Effector memory CD8-positive, alpha-beta T cell (primary cell): ENCODE measurements at regions not wholly inside any gene's neighbourhood (a gene's known extent, or its start where the extent isn't known, plus 50 kb on each side); places are given as distances from the start of the nearest gene placed in this dataset.

Source experiments
- ATAC-seq: fragments of 150-1000 bp; cut with Tn5 transposase; replicated peaks from 2 replicates; pipeline ENCODE4 v1.10.0; 2021; ENCODE audit warnings: mild to moderate bottlenecking, moderate library complexity
- DNase-seq, 3 experiments: peaks; one replicate each; pipeline ENCODE4 v3.0.0; 2021
- H3K27ac Mint-ChIP-seq, 2 donors: one replicate each; pipeline ENCODE4 v1.8.0; 2022; ENCODE audit warnings: mild to moderate bottlenecking in 2 of 2, mixed read lengths in 2 of 2, moderate library complexity in 2 of 2
- H3K27me3 Mint-ChIP-seq, 2 donors: one replicate each; pipeline ENCODE4 v1.8.0; 2022; ENCODE audit warnings: mixed read lengths in 2 of 2
- H3K36me3 Mint-ChIP-seq: one replicate; pipeline ENCODE4 v1.8.0; 2022; ENCODE audit warnings: mild to moderate bottlenecking, moderate library complexity, mixed read lengths; ENCODE audit not compliant: insufficient read depth
- H3K4me1 Mint-ChIP-seq, 2 donors: one replicate each; pipeline ENCODE4 v1.8.0; 2022; ENCODE audit warnings: low read depth in 2 of 2, mixed read lengths in 2 of 2
- H3K4me3 Mint-ChIP-seq, 2 donors: one replicate each; pipeline ENCODE4 v1.8.0; 2022; ENCODE audit warnings: mild to moderate bottlenecking in 2 of 2, mixed read lengths in 2 of 2, moderate library complexity in 2 of 2
- H3K9me3 Mint-ChIP-seq, 2 donors: one replicate each; pipeline ENCODE4 v1.8.0; 2022; ENCODE audit warnings: mixed read lengths in 2 of 2

GRCh38 chr1:239784896-239785295 lies 306.8 kb upstream of the FMN2 start:
- H3K36me3 Mint-ChIP-seq: no peaks in the 10 kb centered on the region
- H3K27me3 Mint-ChIP-seq: peaks cover 0 to 5% of the 10 kb centered on the region in 2 donors
- ATAC-seq (no peak), DNase-seq (no peak)
- H3K4me1 Mint-ChIP-seq: peaks cover 0 to 2% of the 10 kb centered on the region in 2 donors
- no peak overlapping the region for H3K4me3 Mint-ChIP-seq
- H3K9me3 Mint-ChIP-seq: peaks cover 0 to 5% of the 10 kb centered on the region in 2 donors
- H3K27ac Mint-ChIP-seq: no peak overlapping the region

- Mint-ChIP-seq H3K4me1 (peaks cover 0 to 2% of the 10 kb centered on the region in 2 donors), H3K27ac (no peak overlapping the region), H3K4me3 (no peak overlapping the region), H3K9me3 (peaks cover 0 to 4% of the 10 kb centered on the region in 2 donors), H3K36me3 (no peaks in the 10 kb centered on the region), H3K27me3 (peaks cover 0 to 5% of the 10 kb centered on the region in 2 donors)
- DNase-seq: no peak
- ATAC-seq: no peak
These were observed 306.1 kb upstream of the FMN2 start for GRCh38 chr1:239785576-239785975.

GRCh38 chr1:239786464-239786863 lies 305.2 kb upstream of the FMN2 start:
- Mint-ChIP-seq H3K4me3 (no peak overlapping the region), H3K4me1 (peaks cover 0 to 2% of the 10 kb centered on the region in 2 donors), H3K9me3 (peaks cover 0 to 2% of the 10 kb centered on the region in 2 donors), H3K36me3 (no peaks in the 10 kb centered on the region), H3K27ac (no peak overlapping the region), H3K27me3 (peaks cover 0 to 5% of the 10 kb centered on the region in 2 donors)
- ATAC-seq (no peak), DNase-seq (no peak)

- Mint-ChIP-seq H3K27ac (no peak overlapping the region), H3K36me3 (no peaks in the 10 kb centered on the region), H3K4me1 (peaks cover 0 to 2% of the 10 kb centered on the region in 2 donors), H3K9me3 (no peaks in the 10 kb centered on the region), H3K4me3 (no peak overlapping the region), H3K27me3 (no peaks in the 10 kb centered on the region)
- no peak for ATAC-seq
- DNase-seq: no peak
These were observed 299.5 kb upstream of the FMN2 start for GRCh38 chr1:239792157-239792556.

GRCh38 chr1:239795304-239795703 lies 296.4 kb upstream of the FMN2 start:
- H3K27ac Mint-ChIP-seq: no peak overlapping the region
- no peak for ATAC-seq
- no peaks in the 10 kb centered on the region for H3K9me3 Mint-ChIP-seq
- H3K4me1 Mint-ChIP-seq: no peaks in the 10 kb centered on the region
- no peak overlapping the region for H3K4me3 Mint-ChIP-seq
- DNase-seq: no peak
- no peaks in the 10 kb centered on the region for H3K27me3 Mint-ChIP-seq
- no peaks in the 10 kb centered on the region for H3K36me3 Mint-ChIP-seq

GRCh38 chr1:239799617-239800016 lies 292.1 kb upstream of the FMN2 start:
- H3K4me1 Mint-ChIP-seq: no peaks in the 10 kb centered on the region
- H3K27ac Mint-ChIP-seq: no peak overlapping the region
- no peaks in the 10 kb centered on the region for H3K9me3 Mint-ChIP-seq
- H3K4me3 Mint-ChIP-seq: no peak overlapping the region
- H3K36me3 Mint-ChIP-seq: no peaks in the 10 kb centered on the region
- no peaks in the 10 kb centered on the region for H3K27me3 Mint-ChIP-seq
- ATAC-seq: no peak
- no peak for DNase-seq

- Mint-ChIP-seq H3K27me3 (no peaks in the 10 kb centered on the region), H3K9me3 (no peaks in the 10 kb centered on the region), H3K27ac (no peak overlapping the region), H3K4me3 (no peak overlapping the region), H3K4me1 (no peaks in the 10 kb centered on the region), H3K36me3 (no peaks in the 10 kb centered on the region)
- ATAC-seq (no peak), DNase-seq (no peak)
These were observed 290.8 kb upstream of the FMN2 start for GRCh38 chr1:239800861-239801260.

- Mint-ChIP-seq H3K4me1 (no peaks in the 10 kb centered on the region), H3K27ac (no peak overlapping the region), H3K9me3 (no peaks in the 10 kb centered on the region), H3K27me3 (no peaks in the 10 kb centered on the region), H3K4me3 (no peak overlapping the region), H3K36me3 (no peaks in the 10 kb centered on the region)
- DNase-seq (no peak), ATAC-seq (no peak)
These were observed 289.4 kb upstream of the FMN2 start for GRCh38 chr1:239802275-239802674.

GRCh38 chr1:239803781-239804180 lies 287.9 kb upstream of the FMN2 start:
- Mint-ChIP-seq H3K4me1 (no peaks in the 10 kb centered on the region), H3K4me3 (no peak overlapping the region), H3K27ac (no peak overlapping the region), H3K27me3 (no peaks in the 10 kb centered on the region), H3K9me3 (no peaks in the 10 kb centered on the region), H3K36me3 (no peaks in the 10 kb centered on the region)
- ATAC-seq (no peak), DNase-seq (no peak)

- DNase-seq: no peak
- Mint-ChIP-seq H3K36me3 (no peaks in the 10 kb centered on the region), H3K27me3 (no peaks in the 10 kb centered on the region), H3K27ac (no peak overlapping the region), H3K9me3 (no peaks in the 10 kb centered on the region), H3K4me1 (no peaks in the 10 kb centered on the region), H3K4me3 (no peak overlapping the region)
- ATAC-seq: no peak
These were observed 287.4 kb upstream of the FMN2 start for GRCh38 chr1:239804266-239804665.

GRCh38 chr1:239805042-239805441 lies 286.6 kb upstream of the FMN2 start:
- Mint-ChIP-seq H3K4me3 (no peak overlapping the region), H3K27me3 (no peaks in the 10 kb centered on the region), H3K27ac (no peak overlapping the region), H3K4me1 (no peaks in the 10 kb centered on the region), H3K9me3 (no peaks in the 10 kb centered on the region), H3K36me3 (peaks cover under 1% of the 10 kb centered on the region)
- DNase-seq: no peak
- no peak for ATAC-seq

GRCh38 chr1:239805851-239806772 lies 285.6 kb upstream of the FMN2 start:
- Mint-ChIP-seq H3K27me3 (no peaks in the 10 kb centered on the region), H3K9me3 (no peaks in the 10 kb centered on the region), H3K4me1 (no peaks in the 10 kb centered on the region), H3K4me3 (no peak overlapping the region), H3K36me3 (peaks cover 4% of the 10 kb centered on the region), H3K27ac (no peak overlapping the region)
- DNase-seq (no peak), ATAC-seq (no peak)

GRCh38 chr1:239806897-239807296 lies 284.8 kb upstream of the FMN2 start:
- H3K4me1 Mint-ChIP-seq: peaks cover 0 to 4% of the 10 kb centered on the region in 2 donors
- H3K36me3 Mint-ChIP-seq: peaks cover 4% of the 10 kb centered on the region
- H3K4me3 Mint-ChIP-seq: no peak overlapping the region
- ATAC-seq (no peak), DNase-seq (no peak)
- no peaks in the 10 kb centered on the region for H3K9me3 Mint-ChIP-seq
- no peaks in the 10 kb centered on the region for H3K27me3 Mint-ChIP-seq
- no peak overlapping the region for H3K27ac Mint-ChIP-seq

GRCh38 chr1:239807361-239807760 lies 284.3 kb upstream of the FMN2 start:
- H3K27me3 Mint-ChIP-seq: no peaks in the 10 kb centered on the region
- no peak overlapping the region for H3K27ac Mint-ChIP-seq
- peaks cover 0 to 4% of the 10 kb centered on the region in 2 donors for H3K4me1 Mint-ChIP-seq
- H3K4me3 Mint-ChIP-seq: no peak overlapping the region
- H3K36me3 Mint-ChIP-seq: peaks cover 4% of the 10 kb centered on the region
- no peaks in the 10 kb centered on the region for H3K9me3 Mint-ChIP-seq
- DNase-seq (no peak), ATAC-seq (no peak)
